K562 (cell line): ENCODE measurements at regions not wholly inside any gene's neighbourhood (a gene's known extent, or its start where the extent isn't known, plus 50 kb on each side); places are given as distances from the start of the nearest gene placed in this dataset.

Experiments used
- ATAC-seq: fragments of 200-7000 bp; cut with Tn5 transposase; 3 replicates; pipeline ENCODE4 v1.9.1; 2020; ENCODE audit warnings: moderate library complexity
- BruUV-seq: library from RNA; stranded (reverse); fragments of 400-500 nt; replicated peaks from 2 replicates; lab custom pipeline; 2021; lab: Mats Ljungman, UMichigan
- CTCF ChIA-PET: fragments of 300-600 bp; formaldehyde crosslinking; extraction: SDS; loops from one replicate; lab custom pipeline; 2021; ENCODE audit warnings: low intra/inter-chr PET ratio; lab: Yijun Ruan, JAX
- POLR2A ChIA-PET: fragments of 300-600, 350-650 bp; sonication (Branson Sonifier 250); formaldehyde crosslinking; extraction: SDS; loops from one replicate; lab custom pipeline; 2021; ENCODE audit warnings: antibody characterized with exemption, inconsistent platforms; lab: Yijun Ruan, JAX
- DNase-seq, 4 experiments: peaks; one replicate each; pipeline versions ENCODE4 v3.0.0 to v3.0.0-alpha.2; 2011 to 2018; ENCODE audit warnings: low spot score in 3 of 4, mixed read lengths in 3 of 4; ENCODE audit errors: extremely low read depth in 1 of 4
- FAIRE-seq: peaks from 2 replicates; lab custom pipeline; 2011; peaks lifted over from hg19 to GRCh38; lab: Jason Lieb, UNC
- H2AFZ ChIP-seq: 2 replicates; pipeline ENCODE4 v1.6.0; 2011; ENCODE audit warnings: low read depth, low read length, control low read depth, inconsistent platforms
- H3K27ac ChIP-seq: fragments of 200-600 bp; 3 replicates; pipeline ENCODE4 v1.8.0; 2011; ENCODE audit warnings: low read depth, mild to moderate bottlenecking, control low read depth, inconsistent platforms, low read length, moderate library complexity, mixed read lengths; ENCODE audit errors: extremely low read depth
- H3K27me3 ChIP-seq, 2 experiments: fragments of 300-600 bp in 1 of 2; 2 replicates in 1 of 2; 3 replicates in 1 of 2; pipeline versions ENCODE4 v1.6.0 to v1.8.0; 2011; ENCODE audit warnings: inconsistent platforms in 2 of 2, low read length in 2 of 2, mild to moderate bottlenecking in 1 of 2, mixed read lengths in 1 of 2, moderate library complexity in 1 of 2; ENCODE audit not compliant: control insufficient read depth in 2 of 2, insufficient read depth in 2 of 2
- H3K36me3 ChIP-seq: fragments of 300-600 bp; 3 replicates; pipeline ENCODE4 v1.8.0; 2011; ENCODE audit warnings: mild to moderate bottlenecking, low read length, inconsistent platforms; ENCODE audit not compliant: control insufficient read depth, insufficient read depth
- H3K4me1 ChIP-seq, 2 experiments: fragments of 200-600 bp in 1 of 2; replicated peaks in 1 of 2; 2 replicates in 1 of 2; 3 replicates in 1 of 2; pipeline versions ENCODE4 v1.5.1 to v1.8.0; 2011; ENCODE audit warnings: inconsistent platforms in 2 of 2, low read length in 2 of 2, mild to moderate bottlenecking in 1 of 2, mixed read lengths in 1 of 2, moderate library complexity in 1 of 2; ENCODE audit not compliant: control insufficient read depth in 2 of 2, insufficient read depth in 2 of 2
- H3K4me2 ChIP-seq: 2 replicates; pipeline ENCODE4 v1.6.1; 2011; ENCODE audit warnings: low read length, control low read depth, inconsistent platforms, mixed read lengths; ENCODE audit not compliant: insufficient read depth
- H3K4me3 ChIP-seq: fragments of 200-600 bp; sonication (generic), shearing (Covaris generic); 2 replicates; pipeline ENCODE4 v1.5.1; 2016; ENCODE audit warnings: control low read depth, inconsistent platforms
- H3K79me2 ChIP-seq: fragments of 200-600 bp; 3 replicates; pipeline ENCODE4 v1.8.0; 2011; ENCODE audit warnings: low read length, inconsistent platforms; ENCODE audit not compliant: control insufficient read depth, insufficient read depth
- H3K9ac ChIP-seq, 2 experiments: 2 replicates each; pipeline versions ENCODE4 v1.6.0 to v1.6.1; 2011; ENCODE audit warnings: low read depth in 2 of 2, low read length in 2 of 2, control low read depth in 1 of 2, inconsistent platforms in 1 of 2, mild to moderate bottlenecking in 1 of 2, mixed read lengths in 1 of 2; ENCODE audit not compliant: insufficient read depth in 1 of 2
- H3K9me1 ChIP-seq: one replicate; pipeline ENCODE4 v1.6.0; 2011; ENCODE audit warnings: inconsistent platforms, mild to moderate bottlenecking, low read length, moderate library complexity; ENCODE audit not compliant: control insufficient read depth, insufficient read depth
- H3K9me3 ChIP-seq: replicated peaks from 2 replicates; pipeline ENCODE4 v1.5.1; 2011; ENCODE audit warnings: low read depth, low read length, inconsistent platforms; ENCODE audit not compliant: control insufficient read depth, insufficient read depth
- H4K20me1 ChIP-seq: replicated peaks from 2 replicates; pipeline ENCODE4 v1.6.1; 2011; ENCODE audit warnings: low read length, inconsistent platforms, mixed read lengths; ENCODE audit not compliant: control insufficient read depth, insufficient read depth
- ARHGAP35 ChIP-seq: fragments of 450-650 bp; IDR thresholded peaks from 2 replicates; pipeline ENCODE4 v1.6.1; 2018; ENCODE audit not compliant: partially characterized antibody
- ETS2 ChIP-seq: IDR thresholded peaks from 2 replicates; pipeline ENCODE4 v1.6.1; 2016; ENCODE audit warnings: borderline replicate concordance, missing genetic modification characterization, mild to moderate bottlenecking, moderate library complexity, missing compliant biosample characterization; ENCODE audit not compliant: poor library complexity, severe bottlenecking
- GTF2F1 ChIP-seq: IDR thresholded peaks from 2 replicates; pipeline ENCODE4 v1.6.1; 2011; ENCODE audit warnings: low read depth, low read length, improper control_type of control experiment
- HDAC1 ChIP-seq, 2 experiments: fragments of 450-650 bp; IDR thresholded peaks; 2 replicates each; pipeline ENCODE4 v1.6.1; 2016 to 2017; ENCODE audit warnings: inconsistent platforms in 1 of 2, mild to moderate bottlenecking in 1 of 2, moderate library complexity in 1 of 2
- LARP7 ChIP-seq: fragments of 450-650 bp; IDR thresholded peaks from 2 replicates; pipeline ENCODE4 v1.6.1; 2016
- MTF1 ChIP-seq: fragments of 250-450 bp; sonication (Bioruptor Pico); IDR thresholded peaks from 2 replicates; pipeline ENCODE4 v1.9.0; 2021; ENCODE audit warnings: moderate library complexity, mild to moderate bottlenecking, inconsistent platforms, borderline replicate concordance
- ZNF77 ChIP-seq: fragments of 250-450 bp; sonication (Bioruptor Pico); IDR thresholded peaks from 2 replicates; pipeline ENCODE4 v1.5.0; 2020
- WGBS: fragments of 100-300 bp; shearing (Covaris generic); methylation state at CpG from one replicate; pipeline ENCODE4 v1.1.6; 2016; ENCODE audit warnings: low coverage, mixed read lengths; ENCODE audit not compliant: insufficient coverage; ENCODE audit errors: missing lambda C conversion rate; 5-methylcytosine and 5-hydroxymethylcytosine counted together
- in situ Hi-C: fragments of 300-500 bp; cut with MboI; formaldehyde crosslinking; loops from 4 replicates; pipeline ENCODE4 v1.15.0; 2018; ENCODE audit warnings: inconsistent platforms, mixed read lengths
- intact Hi-C: fragments of 100-400 bp; cut with micrococcal nuclease; formaldehyde crosslinking; loops from 2 replicates; pipeline ENCODE4 v1.14.2; 2022
- TF ChIP-seq, protein P1 (sequence below), 3 experiments: fragments of 200-800 bp in 1 of 3; sonication (Bioruptor generic) in 1 of 3; sonication (generic) in 1 of 3; formaldehyde crosslinking in 1 of 3; IDR thresholded peaks; 2 replicates each; pipeline versions ENCODE4 v1.6.1 to v1.8.0; 2016 to 2022; ENCODE audit warnings: mild to moderate bottlenecking in 2 of 3, missing compliant biosample characterization in 2 of 3, missing genetic modification characterization in 2 of 3, missing genetic modification reagents in 1 of 3
- TF ChIP-seq, protein P2 (sequence below): fragments of 250-450 bp; sonication (Bioruptor Pico); IDR thresholded peaks from 2 replicates; pipeline ENCODE4 v1.5.1; 2021; ENCODE audit warnings: mild to moderate bottlenecking
- TF ChIP-seq, protein P3 (sequence below): fragments of 250-450 bp; sonication (Bioruptor Pico); IDR thresholded peaks from 2 replicates; pipeline ENCODE4 v1.8.0; 2022; ENCODE audit warnings: inconsistent platforms, mild to moderate bottlenecking, moderate library complexity, borderline replicate concordance
- TF ChIP-seq, protein P4 (sequence below): sonication (generic); IDR thresholded peaks from 2 replicates; pipeline ENCODE4 v1.6.1; 2016

DNA sequence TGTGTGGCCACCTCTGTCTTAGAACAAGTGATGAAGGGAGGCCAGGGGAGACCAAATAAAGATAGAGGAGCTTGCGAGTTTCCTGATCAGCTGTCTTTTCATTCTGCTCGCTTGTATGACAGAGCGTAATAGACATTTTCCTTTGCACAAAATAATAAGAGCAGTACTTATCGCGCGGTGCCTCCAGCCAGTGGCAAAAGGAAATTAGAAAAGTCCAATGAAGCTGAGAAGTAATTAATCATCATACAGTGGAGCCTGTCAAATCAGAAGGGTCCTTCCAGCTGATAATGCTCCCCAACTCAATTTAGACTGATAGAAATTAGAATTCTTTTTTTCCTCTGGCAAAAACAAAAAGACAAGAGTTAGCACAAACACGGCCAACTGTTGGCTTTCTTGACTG lies 307.0 kb upstream of the IRX5 start:
- Histone ChIP-seq H3K36me3 (no peaks in the 10 kb centered on the region), H3K4me1 (no peaks in the 10 kb centered on the region), H3K4me3 (no peak overlapping the region), H3K79me2 (no peaks in the 10 kb centered on the region), H3K9me3 (no peaks in the 10 kb centered on the region), H3K27me3 (peaks cover 0 to 7% of the 10 kb centered on the region in 2 experiments; a peak in 1 of 5 replicates), H3K9me1 (no peaks in the 10 kb centered on the region), H4K20me1 (no peaks in the 10 kb centered on the region), H3K27ac (no peak overlapping the region), H3K9ac (no peak overlapping the region), H3K4me2 (no peak overlapping the region), H2AFZ (no peak overlapping the region)
- in situ Hi-C loops (no loop called here), intact Hi-C loops (no loop called here)
- no peak for DNase-seq
- ChIA-PET CTCF (no interaction called here), POLR2A (no interaction called here)
- TF ChIP-seq ARHGAP35: no peak
- TF ChIP-seq ETS2 (tag): no peak
- no peak for TF ChIP-seq LARP7
- TF ChIP-seq, protein P1, sequence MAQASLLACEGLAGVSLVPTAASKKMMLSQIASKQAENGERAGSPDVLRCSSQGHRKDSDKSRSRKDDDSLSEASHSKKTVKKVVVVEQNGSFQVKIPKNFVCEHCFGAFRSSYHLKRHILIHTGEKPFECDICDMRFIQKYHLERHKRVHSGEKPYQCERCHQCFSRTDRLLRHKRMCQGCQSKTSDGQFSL (CRISPR knock-in tag; IDR thresholded peaks at IDR 0.05): no peak
- TF ChIP-seq, protein P1 (tag; IDR thresholded peaks at IDR 0.05): no peak
- no peak for FAIRE-seq
- no TSS peak for BruUV-seq
- ATAC-seq: no peak
- 7% methylated on average over 7 of the region's 7 CpGs for WGBS

DNA sequence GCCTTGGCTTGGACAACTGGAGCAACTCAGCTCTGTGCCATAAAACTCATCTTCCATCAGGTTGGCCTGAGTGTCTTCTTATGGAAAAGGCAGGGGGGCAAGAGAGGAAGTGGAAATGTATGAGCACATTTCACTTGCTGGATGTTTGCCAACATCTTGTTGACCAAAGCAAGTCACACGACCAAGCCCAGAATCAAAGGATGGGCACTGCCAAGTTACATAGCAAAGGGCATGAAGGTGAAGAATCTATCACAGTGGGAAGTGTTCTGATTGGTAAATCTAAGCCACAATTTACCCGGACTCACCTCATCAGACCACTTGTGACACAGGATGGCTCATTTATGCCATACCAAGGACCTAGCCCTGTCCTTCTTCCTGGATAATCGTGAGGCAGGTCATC lies 310.5 kb upstream of the IRX5 start:
- no peak for FAIRE-seq
- no peak for TF ChIP-seq MTF1
- TF ChIP-seq, protein P2, sequence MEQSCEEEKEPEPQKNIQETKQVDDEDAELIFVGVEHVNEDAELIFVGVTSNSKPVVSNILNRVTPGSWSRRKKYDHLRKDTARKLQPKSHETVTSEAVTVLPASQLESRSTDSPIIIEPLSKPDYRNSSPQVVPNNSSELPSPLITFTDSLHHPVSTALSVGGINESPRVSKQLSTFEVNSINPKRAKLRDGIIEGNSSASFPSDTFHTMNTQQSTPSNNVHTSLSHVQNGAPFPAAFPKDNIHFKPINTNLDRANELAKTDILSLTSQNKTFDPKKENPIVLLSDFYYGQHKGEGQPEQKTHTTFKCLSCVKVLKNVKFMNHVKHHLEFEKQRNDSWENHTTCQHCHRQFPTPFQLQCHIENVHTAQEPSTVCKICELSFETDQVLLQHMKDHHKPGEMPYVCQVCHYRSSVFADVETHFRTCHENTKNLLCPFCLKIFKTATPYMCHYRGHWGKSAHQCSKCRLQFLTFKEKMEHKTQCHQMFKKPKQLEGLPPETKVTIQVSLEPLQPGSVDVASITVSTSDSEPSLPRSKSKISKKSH (CRISPR knock-in tag): no peak
- TF ChIP-seq, protein P3, sequence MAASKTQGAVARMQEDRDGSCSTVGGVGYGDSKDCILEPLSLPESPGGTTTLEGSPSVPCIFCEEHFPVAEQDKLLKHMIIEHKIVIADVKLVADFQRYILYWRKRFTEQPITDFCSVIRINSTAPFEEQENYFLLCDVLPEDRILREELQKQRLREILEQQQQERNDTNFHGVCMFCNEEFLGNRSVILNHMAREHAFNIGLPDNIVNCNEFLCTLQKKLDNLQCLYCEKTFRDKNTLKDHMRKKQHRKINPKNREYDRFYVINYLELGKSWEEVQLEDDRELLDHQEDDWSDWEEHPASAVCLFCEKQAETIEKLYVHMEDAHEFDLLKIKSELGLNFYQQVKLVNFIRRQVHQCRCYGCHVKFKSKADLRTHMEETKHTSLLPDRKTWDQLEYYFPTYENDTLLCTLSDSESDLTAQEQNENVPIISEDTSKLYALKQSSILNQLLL: no peak
- TF ChIP-seq HDAC1 (IDR thresholded peaks at IDR 0.05): no peak
- no peak for TF ChIP-seq GTF2F1
- TF ChIP-seq ZNF77 (CRISPR knock-in tag): no peak
- TF ChIP-seq, protein P4, sequence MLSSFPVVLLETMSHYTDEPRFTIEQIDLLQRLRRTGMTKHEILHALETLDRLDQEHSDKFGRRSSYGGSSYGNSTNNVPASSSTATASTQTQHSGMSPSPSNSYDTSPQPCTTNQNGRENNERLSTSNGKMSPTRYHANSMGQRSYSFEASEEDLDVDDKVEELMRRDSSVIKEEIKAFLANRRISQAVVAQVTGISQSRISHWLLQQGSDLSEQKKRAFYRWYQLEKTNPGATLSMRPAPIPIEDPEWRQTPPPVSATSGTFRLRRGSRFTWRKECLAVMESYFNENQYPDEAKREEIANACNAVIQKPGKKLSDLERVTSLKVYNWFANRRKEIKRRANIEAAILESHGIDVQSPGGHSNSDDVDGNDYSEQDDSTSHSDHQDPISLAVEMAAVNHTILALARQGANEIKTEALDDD: no peak

More for the DNA sequence above, 310.5 kb upstream of the IRX5 start:
- no peak overlapping the region for H3K4me2 ChIP-seq
- no peak for DNase-seq
- ATAC-seq: no peak
- H2AFZ ChIP-seq: no peak overlapping the region
- H3K27me3 ChIP-seq: peaks cover 0 to 4% of the 10 kb centered on the region in 2 experiments; a peak in 2 of 5 replicates
- H3K4me3 ChIP-seq: no peak overlapping the region
- no TSS peak for BruUV-seq
- H3K27ac ChIP-seq: no peak overlapping the region
- no peaks in the 10 kb centered on the region for H3K36me3 ChIP-seq
- ChIA-PET CTCF (no interaction called here), POLR2A (interaction anchor here (0.6 kb wide), 1 partner anchor 498 kb away, joined by 3 read pairs; no protein-coding TSS in a partner anchor)
- 0% methylated on average over 3 of the region's 3 CpGs for WGBS
- intact Hi-C loops (no loop called here), in situ Hi-C loops (no loop called here)
- H3K9me3 ChIP-seq: no peaks in the 10 kb centered on the region
- no peaks in the 10 kb centered on the region for H3K79me2 ChIP-seq
- H3K9me1 ChIP-seq: no peaks in the 10 kb centered on the region
- H3K4me1 ChIP-seq: no peaks in the 10 kb centered on the region
- H3K9ac ChIP-seq: no peak overlapping the region
- peaks cover 5% of the 10 kb centered on the region; the same call in 1 of the 2 replicates for H4K20me1 ChIP-seq
